Erythroblast (primary cell): ENCODE measurements at regions not wholly inside any gene's neighbourhood (a gene's known extent, or its start where the extent isn't known, plus 50 kb on each side); places are given as distances from the start of the nearest gene placed in this dataset.

Experiments used
- GATA1 ChIP-seq: IDR thresholded peaks from 2 replicates; pipeline ENCODE4 v1.6.1; 2011; ENCODE audit warnings: low read depth, mild to moderate bottlenecking, control low read depth, low read length, moderate library complexity
- POLR2A ChIP-seq: IDR thresholded peaks from 2 replicates; pipeline ENCODE4 v1.6.1; 2011; ENCODE audit warnings: mild to moderate bottlenecking, low read length

GRCh38 chr2:215874418-215874817 is 138.9 kb downstream of the MREG start:
- TF ChIP-seq POLR2A (no peak), GATA1 (no peak)
